ENCODE measurements at regions not wholly inside any gene's neighbourhood (a gene's known extent, or its start where the extent isn't known, plus 50 kb on each side); places are given as distances from the start of the nearest gene placed in this dataset.
A peak's percentile ranks its signal among the peaks of the same experiment; 100 is the strongest.

DNA sequence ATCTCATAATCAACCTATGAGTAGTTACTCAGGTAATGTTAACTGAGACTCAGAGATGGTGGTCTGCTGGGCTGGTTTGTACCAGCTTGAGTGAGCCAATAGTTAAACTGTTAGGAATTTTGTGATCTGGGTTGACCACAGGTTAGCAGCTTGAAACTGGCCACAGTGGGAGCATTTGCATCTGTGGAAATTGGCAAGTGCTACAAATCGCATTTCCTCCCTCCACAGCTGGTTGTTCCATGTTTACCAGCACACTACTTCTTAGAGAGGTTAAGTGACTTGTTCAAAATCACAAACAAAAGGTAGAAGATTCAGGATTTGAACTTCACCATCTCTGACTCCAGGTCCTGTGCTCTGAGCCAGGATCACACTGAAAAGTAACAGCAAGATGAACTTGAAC is 446.9 kb upstream of the CLINT1 start:
- Histone ChIP-seq H3K36me3 (replicated peaks; ENCODE audit: insufficient read depth, low read length) (no peaks in the 10 kb centered on the region), H3K79me2 (ENCODE audit: low read length) (no peaks in the 10 kb centered on the region), H3K4me1 (ENCODE audit: low read length) (peaks cover 49% of the 10 kb centered on the region), H3K9me2 (replicated peaks; ENCODE audit: insufficient read depth, low read length) (no peaks in the 10 kb centered on the region), H3K9me3 (replicated peaks; ENCODE audit: insufficient read depth, low read length) (no peaks in the 10 kb centered on the region), H3K9ac (ENCODE audit: low read length) (no peak overlapping the region), H3K4me2 (ENCODE audit: low read depth, low read length) (no peak overlapping the region), H2AFZ (ENCODE audit: low read length) (no peak overlapping the region; the same call in 1 of the 2 replicates), H3K4me3 (ENCODE audit: low read length) (no peak overlapping the region), H3K27me3 (replicated peaks; ENCODE audit: insufficient read depth, low read length) (no peaks in the 10 kb centered on the region), H4K20me1 (ENCODE audit: insufficient read depth, low read length) (no peaks in the 10 kb centered on the region), H3F3A (ENCODE audit: insufficient read depth, low read length) (peaks cover 16% of the 10 kb centered on the region), H3K27ac (ENCODE audit: low read length) (no peak overlapping the region)
- peak; percentile 29 for DNase-seq
- TF ChIP-seq EZH2 (optimal IDR thresholded peaks at IDR 0.05; ENCODE audit: low read depth, low read length) (no peak), CTCF (IDR thresholded peaks at IDR 0.05; ENCODE audit: low read length) (no peak), EZH2phosphoT487 (IDR thresholded peaks at IDR 0.05; ENCODE audit: low read length) (no peak)

DNA sequence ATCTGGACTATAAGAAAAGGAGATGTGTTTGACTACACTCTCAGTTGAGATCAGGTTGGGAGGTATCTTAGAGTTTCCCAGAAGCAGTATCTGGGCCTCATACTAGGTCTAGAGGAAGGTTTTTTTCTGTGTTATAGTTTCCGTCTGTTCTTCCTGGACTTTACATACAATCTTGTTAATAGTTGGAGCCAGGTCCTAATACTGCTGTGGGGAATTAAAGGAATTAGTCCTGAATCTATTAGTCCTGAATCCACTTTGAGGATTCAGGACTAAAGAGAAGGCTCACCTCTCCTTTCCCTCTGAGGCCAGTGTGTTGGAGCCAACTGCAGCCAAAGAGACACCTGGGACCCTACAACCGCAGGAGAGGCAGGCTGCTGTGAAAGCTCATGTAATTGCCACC is 445.7 kb upstream of the CLINT1 start:
- Histone ChIP-seq H4K20me1 (ENCODE audit: insufficient read depth, low read length) (no peaks in the 10 kb centered on the region), H2AFZ (ENCODE audit: low read length) (no peak overlapping the region), H3K9me3 (replicated peaks; ENCODE audit: insufficient read depth, low read length) (no peaks in the 10 kb centered on the region), H3K27ac (ENCODE audit: low read length) (peak overlapping the region; percentile 70), H3K4me3 (ENCODE audit: low read length) (no peak overlapping the region), H3K4me2 (ENCODE audit: low read depth, low read length) (0 out of 2 replicates have a peak overlapping the region, but pooled peaks have one; percentile 20), H3K27me3 (replicated peaks; ENCODE audit: insufficient read depth, low read length) (no peaks in the 10 kb centered on the region), H3F3A (ENCODE audit: insufficient read depth, low read length) (peaks cover 16% of the 10 kb centered on the region), H3K4me1 (ENCODE audit: low read length) (peaks cover 55% of the 10 kb centered on the region), H3K36me3 (replicated peaks; ENCODE audit: insufficient read depth, low read length) (no peaks in the 10 kb centered on the region), H3K79me2 (ENCODE audit: low read length) (no peaks in the 10 kb centered on the region), H3K9ac (ENCODE audit: low read length) (no peak overlapping the region), H3K9me2 (replicated peaks; ENCODE audit: insufficient read depth, low read length) (no peaks in the 10 kb centered on the region)
- peak; percentile 15 for DNase-seq
- TF ChIP-seq CTCF (IDR thresholded peaks at IDR 0.05; ENCODE audit: low read length) (no peak), EZH2phosphoT487 (IDR thresholded peaks at IDR 0.05; ENCODE audit: low read length) (no peak), EZH2 (optimal IDR thresholded peaks at IDR 0.05; ENCODE audit: low read depth, low read length) (no peak)

DNA sequence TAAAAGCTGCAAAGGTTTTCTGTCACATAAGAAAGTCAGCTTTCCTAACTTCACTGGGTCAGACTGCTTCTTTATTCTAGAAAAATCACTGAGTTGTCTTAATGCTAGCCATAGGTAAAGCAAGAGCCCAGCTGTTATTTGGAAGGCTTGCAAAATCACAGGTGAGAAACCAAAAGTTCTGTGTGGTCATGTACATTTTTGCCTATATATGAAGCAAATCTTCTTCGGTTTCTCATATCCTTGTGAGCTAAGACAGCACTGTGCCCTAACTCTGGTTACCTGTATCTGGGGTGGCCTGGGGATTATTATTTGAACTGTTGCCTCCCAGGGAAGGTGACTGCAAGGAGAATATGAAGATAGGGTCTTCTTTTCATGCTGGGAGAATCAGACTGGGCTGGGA is 444.9 kb upstream of the CLINT1 start:
- Histone ChIP-seq H3K79me2 (ENCODE audit: low read length) (no peaks in the 10 kb centered on the region), H2AFZ (ENCODE audit: low read length) (no peak overlapping the region), H3K27me3 (replicated peaks; ENCODE audit: insufficient read depth, low read length) (no peaks in the 10 kb centered on the region), H3K4me3 (ENCODE audit: low read length) (no peak overlapping the region), H3F3A (ENCODE audit: insufficient read depth, low read length) (peaks cover 16% of the 10 kb centered on the region), H3K9me2 (replicated peaks; ENCODE audit: insufficient read depth, low read length) (no peaks in the 10 kb centered on the region), H3K4me2 (ENCODE audit: low read depth, low read length) (peak overlapping the region; percentile 20; the same call in 1 of the 2 replicates), H4K20me1 (ENCODE audit: insufficient read depth, low read length) (no peaks in the 10 kb centered on the region), H3K36me3 (replicated peaks; ENCODE audit: insufficient read depth, low read length) (no peaks in the 10 kb centered on the region), H3K9ac (ENCODE audit: low read length) (no peak overlapping the region), H3K9me3 (replicated peaks; ENCODE audit: insufficient read depth, low read length) (no peaks in the 10 kb centered on the region), H3K4me1 (ENCODE audit: low read length) (peaks cover 55% of the 10 kb centered on the region), H3K27ac (ENCODE audit: low read length) (peak overlapping the region; percentile 70)
- TF ChIP-seq EZH2phosphoT487 (IDR thresholded peaks at IDR 0.05; ENCODE audit: low read length) (no peak), CTCF (IDR thresholded peaks at IDR 0.05; ENCODE audit: low read length) (no peak), EZH2 (optimal IDR thresholded peaks at IDR 0.05; ENCODE audit: low read depth, low read length) (no peak)
- peak; percentile 90 for DNase-seq

Measured in MM.1S (cell line).